NCI-H1417 treated with DMSO at 0.1 percent for 48 hours (cell line): ENCODE measurements at regions not wholly inside any gene's neighbourhood (a gene's known extent, or its start where the extent isn't known, plus 50 kb on each side); places are given as distances from the start of the nearest gene placed in this dataset.
"Not testable (repeated sequence)": the region's sequence is repeated elsewhere in the genome, so short reads cannot be mapped to it uniquely, and the experiment has no call there.

Source experiments
- DNase-seq: peaks from one replicate; lab custom pipeline; 2025; lab: John Stamatoyannopoulos, UW

- DNase-seq, result no peak
These were observed 186.7 kb downstream of the UACA start for GRCh38 chr15:70576696-70577095.

- no peak for DNase-seq
These were observed 187.1 kb downstream of the UACA start for GRCh38 chr15:70576276-70576675.

- no peak for DNase-seq
These were observed 187.8 kb downstream of the UACA start for GRCh38 chr15:70575231-70576226.

- DNase-seq, result not testable (repeated sequence)
These were observed 189.0 kb downstream of the UACA start for GRCh38 chr15:70574325-70574724.

GRCh38 chr15:70573121-70573850, 190.1 kb downstream of the UACA start:
- DNase-seq, result no peak

GRCh38 chr15:70569714-70570231, 193.6 kb downstream of the UACA start:
- no peak for DNase-seq

GRCh38 chr15:70569091-70569713, 194.2 kb downstream of the UACA start:
- no peak for DNase-seq

- DNase-seq, result no peak
These were observed 196.4 kb downstream of the UACA start for GRCh38 chr15:70566989-70567388.

- no peak for DNase-seq
These were observed 197.1 kb downstream of the UACA start for GRCh38 chr15:70566047-70566835.

- DNase-seq, result no peak
These were observed 199.7 kb downstream of the UACA start for GRCh38 chr15:70563561-70564095.

- no peak for DNase-seq
These were observed 200.5 kb downstream of the UACA start for GRCh38 chr15:70562906-70563305.

- DNase-seq, result no peak
These were observed 201.5 kb downstream of the UACA start for GRCh38 chr15:70561885-70562284.

- DNase-seq, result no peak
These were observed 202.6 kb downstream of the UACA start for GRCh38 chr15:70560617-70561328.

- DNase-seq, result no peak
These were observed 203.8 kb downstream of the UACA start for GRCh38 chr15:70559265-70560239.

GRCh38 chr15:70558406-70559264, 204.7 kb downstream of the UACA start:
- no peak for DNase-seq

- no peak for DNase-seq
These were observed 205.7 kb downstream of the UACA start for GRCh38 chr15:70557521-70558258.

GRCh38 chr15:70556779-70557178, 206.6 kb downstream of the UACA start:
- no peak for DNase-seq
